Glutamatergic neuron (in vitro differentiated cells): ENCODE measurements at regions not wholly inside any gene's neighbourhood (a gene's known extent, or its start where the extent isn't known, plus 50 kb on each side); places are given as distances from the start of the nearest gene placed in this dataset.

Source experiments
- DNase-seq: peaks from one replicate; pipeline ENCODE4 v3.0.0; 2022
- H3K27ac Mint-ChIP-seq: one replicate; pipeline ENCODE4 v1.8.0; 2020; ENCODE audit warnings: mild to moderate bottlenecking, mixed read lengths, inconsistent platforms; ENCODE audit not compliant: unreplicated experiment
- H3K27me3 Mint-ChIP-seq: one replicate; pipeline ENCODE4 v1.8.0; 2020; ENCODE audit warnings: mild to moderate bottlenecking, moderate library complexity, mixed read lengths, inconsistent platforms; ENCODE audit not compliant: unreplicated experiment
- H3K36me3 Mint-ChIP-seq: one replicate; pipeline ENCODE4 v1.8.0; 2020; ENCODE audit warnings: mild to moderate bottlenecking, mixed read lengths, inconsistent platforms; ENCODE audit not compliant: unreplicated experiment
- H3K4me1 Mint-ChIP-seq: one replicate; pipeline ENCODE4 v1.8.0; 2020; ENCODE audit warnings: mild to moderate bottlenecking, low read depth, mixed read lengths, inconsistent platforms; ENCODE audit not compliant: unreplicated experiment
- H3K4me3 Mint-ChIP-seq: one replicate; pipeline ENCODE4 v1.8.0; 2020; ENCODE audit warnings: mild to moderate bottlenecking, mixed read lengths, inconsistent platforms; ENCODE audit not compliant: unreplicated experiment
- H3K9me3 Mint-ChIP-seq: one replicate; pipeline ENCODE4 v1.8.0; 2020; ENCODE audit warnings: mild to moderate bottlenecking, moderate library complexity, mixed read lengths, inconsistent platforms; ENCODE audit not compliant: unreplicated experiment
- TF ChIP-seq, protein P1 (sequence below): fragments of 200-600 bp; sonication (generic); IDR thresholded peaks from one replicate; pipeline ENCODE4 v1.5.0; 2021; ENCODE audit not compliant: partially characterized antibody, unreplicated experiment

DNA sequence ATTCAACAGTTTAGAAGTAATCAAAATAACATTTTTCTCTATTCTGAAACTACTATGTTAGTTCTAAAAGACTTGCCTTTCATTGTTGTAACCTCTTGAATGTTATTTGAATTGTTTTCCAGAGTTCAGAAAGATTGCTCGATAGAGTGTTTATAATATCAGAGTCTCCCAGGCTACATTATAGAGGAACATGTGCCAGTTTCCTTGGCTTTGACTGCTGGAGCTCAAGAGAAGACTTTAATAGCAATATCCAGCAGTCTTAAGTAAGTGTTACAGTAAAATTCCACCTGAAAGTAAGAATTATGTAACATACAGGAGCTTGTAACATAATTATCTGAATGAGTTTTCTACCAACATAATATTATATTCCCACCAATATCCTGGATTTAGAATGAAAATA lies 991.8 kb upstream of the ADGRB3 start:
- Mint-ChIP-seq H3K36me3 (no peaks in the 10 kb centered on the region), H3K27ac (no peak overlapping the region), H3K27me3 (no peaks in the 10 kb centered on the region), H3K4me1 (no peaks in the 10 kb centered on the region), H3K9me3 (no peaks in the 10 kb centered on the region), H3K4me3 (no peak overlapping the region)
- no peak for DNase-seq
- TF ChIP-seq, protein P1, sequence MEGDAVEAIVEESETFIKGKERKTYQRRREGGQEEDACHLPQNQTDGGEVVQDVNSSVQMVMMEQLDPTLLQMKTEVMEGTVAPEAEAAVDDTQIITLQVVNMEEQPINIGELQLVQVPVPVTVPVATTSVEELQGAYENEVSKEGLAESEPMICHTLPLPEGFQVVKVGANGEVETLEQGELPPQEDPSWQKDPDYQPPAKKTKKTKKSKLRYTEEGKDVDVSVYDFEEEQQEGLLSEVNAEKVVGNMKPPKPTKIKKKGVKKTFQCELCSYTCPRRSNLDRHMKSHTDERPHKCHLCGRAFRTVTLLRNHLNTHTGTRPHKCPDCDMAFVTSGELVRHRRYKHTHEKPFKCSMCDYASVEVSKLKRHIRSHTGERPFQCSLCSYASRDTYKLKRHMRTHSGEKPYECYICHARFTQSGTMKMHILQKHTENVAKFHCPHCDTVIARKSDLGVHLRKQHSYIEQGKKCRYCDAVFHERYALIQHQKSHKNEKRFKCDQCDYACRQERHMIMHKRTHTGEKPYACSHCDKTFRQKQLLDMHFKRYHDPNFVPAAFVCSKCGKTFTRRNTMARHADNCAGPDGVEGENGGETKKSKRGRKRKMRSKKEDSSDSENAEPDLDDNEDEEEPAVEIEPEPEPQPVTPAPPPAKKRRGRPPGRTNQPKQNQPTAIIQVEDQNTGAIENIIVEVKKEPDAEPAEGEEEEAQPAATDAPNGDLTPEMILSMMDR, result no peak

DNA sequence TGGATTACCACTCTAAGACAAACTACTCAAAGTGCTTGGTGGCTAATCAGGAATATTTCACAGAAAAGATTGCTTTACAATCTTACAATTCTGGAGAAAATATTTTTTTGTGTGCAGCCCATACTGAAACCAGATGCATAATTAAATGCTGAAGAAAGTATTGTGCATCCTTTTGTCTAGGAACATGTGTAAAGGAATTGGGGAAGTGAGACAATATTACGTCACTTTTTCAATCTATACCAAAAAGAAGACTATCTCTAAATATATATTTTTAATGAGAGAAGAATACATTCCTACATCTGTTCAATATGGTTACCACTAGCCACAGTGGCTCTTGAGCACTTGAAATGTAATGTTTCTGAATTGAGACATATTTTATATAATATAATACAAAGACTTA lies 992.5 kb upstream of the ADGRB3 start:
- Mint-ChIP-seq H3K4me1 (no peaks in the 10 kb centered on the region), H3K9me3 (no peaks in the 10 kb centered on the region), H3K4me3 (no peak overlapping the region), H3K36me3 (no peaks in the 10 kb centered on the region), H3K27ac (no peak overlapping the region), H3K27me3 (no peaks in the 10 kb centered on the region)
- no peak for DNase-seq
- TF ChIP-seq, protein P1, result no peak

DNA sequence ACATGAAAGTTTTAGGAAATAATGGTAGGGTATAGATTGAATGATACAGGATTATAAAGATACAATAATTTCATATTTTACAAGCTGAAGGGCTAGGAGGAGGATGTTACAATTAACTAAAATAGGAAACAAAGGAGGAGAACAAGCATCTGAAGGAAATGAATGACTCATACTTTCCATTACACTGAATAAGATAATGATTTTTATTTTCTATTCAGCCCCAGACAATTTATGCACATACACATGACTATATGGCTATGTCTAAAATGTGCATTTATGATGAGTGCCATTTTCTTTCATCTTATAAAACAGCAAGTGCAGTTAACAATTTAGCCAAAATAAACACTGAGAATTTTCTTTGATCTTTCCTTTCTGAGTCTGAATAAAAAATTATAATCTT lies 994.6 kb upstream of the ADGRB3 start:
- no peak overlapping the region for H3K4me3 Mint-ChIP-seq
- no peak for DNase-seq
- TF ChIP-seq, protein P1, result no peak
- H3K36me3 Mint-ChIP-seq, result no peaks in the 10 kb centered on the region
- no peaks in the 10 kb centered on the region for H3K4me1 Mint-ChIP-seq
- no peak overlapping the region for H3K27ac Mint-ChIP-seq
- H3K9me3 Mint-ChIP-seq, result no peaks in the 10 kb centered on the region
- H3K27me3 Mint-ChIP-seq, result no peaks in the 10 kb centered on the region

DNA sequence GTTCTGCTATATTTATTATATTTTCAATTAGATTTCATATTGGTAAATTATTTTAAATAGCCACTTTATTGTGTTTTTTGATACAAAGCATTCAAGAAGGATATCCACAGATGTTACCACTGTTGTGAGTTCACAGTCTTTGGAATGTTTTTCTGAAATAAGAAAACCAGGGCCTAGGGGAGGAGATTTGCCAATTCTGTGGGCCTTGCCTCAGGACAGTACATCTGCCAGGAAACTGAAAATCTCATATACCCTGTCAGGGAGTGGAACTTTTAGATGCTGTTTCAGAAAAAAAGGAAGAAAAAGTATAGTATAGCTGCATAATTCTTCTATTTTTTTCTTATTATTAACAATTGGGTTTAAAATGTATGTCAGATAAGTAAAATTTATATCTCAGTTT lies 995.9 kb upstream of the ADGRB3 start:
- no peaks in the 10 kb centered on the region for H3K9me3 Mint-ChIP-seq
- H3K4me3 Mint-ChIP-seq, result no peak overlapping the region
- H3K4me1 Mint-ChIP-seq, result no peaks in the 10 kb centered on the region
- TF ChIP-seq, protein P1, result no peak
- no peak overlapping the region for H3K27ac Mint-ChIP-seq
- DNase-seq, result no peak
- no peaks in the 10 kb centered on the region for H3K36me3 Mint-ChIP-seq
- H3K27me3 Mint-ChIP-seq, result no peaks in the 10 kb centered on the region

DNA sequence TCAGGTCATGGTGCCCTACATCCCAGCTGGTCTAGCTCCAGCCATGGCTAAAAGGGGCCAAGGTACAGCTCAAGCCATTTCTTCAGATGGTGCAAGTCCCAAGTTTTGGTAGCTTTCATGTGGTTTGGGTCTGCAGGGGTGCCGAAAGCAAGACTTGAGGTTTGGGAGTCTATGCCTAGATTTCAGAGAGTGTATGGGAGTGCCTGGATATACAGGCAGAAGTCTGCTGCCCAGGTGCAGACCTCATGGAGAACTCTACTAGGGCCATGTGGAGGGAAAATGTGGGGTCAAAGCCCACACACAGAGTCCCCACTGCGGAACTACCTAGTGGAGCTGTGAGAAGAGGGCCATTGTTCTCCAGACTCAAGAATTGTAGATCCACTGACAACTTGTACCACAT lies 1000.9 kb upstream of the ADGRB3 start:
- H3K27me3 Mint-ChIP-seq, result no peaks in the 10 kb centered on the region
- H3K36me3 Mint-ChIP-seq, result peaks cover 5% of the 10 kb centered on the region
- H3K4me3 Mint-ChIP-seq, result no peak overlapping the region
- no peaks in the 10 kb centered on the region for H3K9me3 Mint-ChIP-seq
- no peak overlapping the region for H3K27ac Mint-ChIP-seq
- TF ChIP-seq, protein P1, result no peak
- no peak for DNase-seq
- no peaks in the 10 kb centered on the region for H3K4me1 Mint-ChIP-seq
